ENCODE measurements at regions not wholly inside any gene's neighbourhood (a gene's known extent, or its start where the extent isn't known, plus 50 kb on each side); places are given as distances from the start of the nearest gene placed in this dataset.

DNA sequence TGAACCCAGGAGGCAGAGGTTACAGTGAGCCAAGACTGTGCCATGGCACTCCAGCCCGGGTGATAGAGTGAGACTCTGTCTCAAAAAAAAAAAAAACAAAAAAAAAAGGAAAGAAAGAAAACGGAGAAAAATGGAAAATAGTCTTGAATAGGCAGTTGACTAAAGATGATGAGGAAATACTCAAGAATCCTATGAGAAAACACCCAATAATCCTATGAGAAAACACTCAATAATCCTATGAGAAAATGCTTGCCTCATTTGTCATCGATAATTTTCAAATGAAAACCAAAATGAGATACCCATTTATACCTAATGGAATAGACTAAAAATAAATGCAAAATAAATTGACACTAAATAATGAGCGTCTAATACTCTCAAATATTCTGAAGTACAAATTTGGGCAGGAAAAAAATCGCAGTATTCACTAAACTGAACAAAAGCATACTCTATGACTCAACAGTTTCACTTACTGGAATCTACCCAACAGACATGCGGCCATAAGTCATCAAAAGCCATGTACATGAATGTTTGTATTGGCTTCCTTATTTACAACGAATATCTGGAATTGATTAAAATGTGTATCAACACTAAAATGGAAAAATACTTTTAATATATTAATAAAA lies 733.9 kb upstream of the CHRM3 start:
- Mint-ChIP-seq H3K36me3 (ENCODE audit: low read depth) (no peaks in the 10 kb centered on the region), H3K27ac (no peak overlapping the region), H3K27me3 (no peaks in the 10 kb centered on the region), H3K4me3 (no peak overlapping the region), H3K4me1 (no peaks in the 10 kb centered on the region), H3K9me3 (ENCODE audit: low read depth) (peaks cover 1% of the 10 kb centered on the region)
- ATAC-seq = no peak
- ChIA-PET POLR2A (no interaction called here), CTCF (interaction anchor here (0.5 kb wide), 1 partner anchor 1460 kb away, joined by 3 read pairs; no protein-coding TSS in a partner anchor)
- intact Hi-C loops (cut with DNase I, micrococcal nuclease) = no loop called here
- no peak for DNase-seq

DNA sequence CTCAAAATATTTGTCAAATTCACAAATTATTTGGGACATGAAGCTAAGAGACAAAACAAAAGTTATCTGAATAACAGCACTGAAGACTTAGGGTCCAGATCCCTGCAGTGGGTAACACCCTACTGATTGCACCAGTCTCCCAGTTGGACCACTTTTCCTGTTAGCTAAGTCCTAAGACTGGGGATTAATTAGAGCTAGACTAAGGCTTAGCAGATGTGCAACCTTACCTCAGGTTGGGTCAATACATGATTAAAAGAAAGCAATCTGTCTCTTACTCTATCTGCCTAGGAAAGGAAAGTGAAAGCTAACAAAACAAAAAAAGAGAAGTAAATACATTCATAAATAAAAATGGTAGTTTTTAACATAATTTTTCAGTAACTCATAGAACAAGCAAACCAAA lies 737.2 kb upstream of the CHRM3 start:
- DNase-seq (no peak), ATAC-seq (no peak)
- intact Hi-C loops (cut with DNase I, micrococcal nuclease) = no loop called here
- CTCF ChIA-PET = no interaction called here
- Mint-ChIP-seq H3K27me3 (no peaks in the 10 kb centered on the region), H3K27ac (no peak overlapping the region), H3K36me3 (ENCODE audit: low read depth) (no peaks in the 10 kb centered on the region), H3K9me3 (ENCODE audit: low read depth) (no peaks in the 10 kb centered on the region), H3K4me1 (no peaks in the 10 kb centered on the region), H3K4me3 (no peak overlapping the region)
- POLR2A ChIA-PET = no interaction called here

DNA sequence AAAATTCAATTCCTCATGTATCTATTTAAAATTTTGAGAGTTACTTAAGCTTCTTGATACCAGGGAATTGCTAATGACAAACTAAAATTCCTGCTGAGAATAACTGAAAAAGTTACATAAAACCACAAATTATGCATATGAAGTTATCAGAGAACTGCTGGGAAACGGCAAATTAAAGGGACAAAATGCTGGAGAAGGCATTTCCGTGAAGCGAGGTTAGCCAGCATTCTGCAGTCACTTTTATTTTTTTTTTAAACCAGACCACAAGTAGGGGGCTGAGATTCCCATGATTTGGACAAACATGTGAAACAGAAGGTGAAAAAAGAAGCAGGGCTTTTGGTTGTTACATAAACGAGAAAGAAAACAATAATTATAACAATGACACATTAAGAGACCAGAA lies 737.6 kb upstream of the CHRM3 start:
- Mint-ChIP-seq H3K4me1 (no peaks in the 10 kb centered on the region), H3K36me3 (ENCODE audit: low read depth) (no peaks in the 10 kb centered on the region), H3K4me3 (no peak overlapping the region), H3K9me3 (ENCODE audit: low read depth) (no peaks in the 10 kb centered on the region), H3K27me3 (no peaks in the 10 kb centered on the region), H3K27ac (no peak overlapping the region)
- intact Hi-C loops (cut with DNase I, micrococcal nuclease) = no loop called here
- ChIA-PET CTCF (no interaction called here), POLR2A (no interaction called here)
- no peak for DNase-seq
- no peak for ATAC-seq

DNA sequence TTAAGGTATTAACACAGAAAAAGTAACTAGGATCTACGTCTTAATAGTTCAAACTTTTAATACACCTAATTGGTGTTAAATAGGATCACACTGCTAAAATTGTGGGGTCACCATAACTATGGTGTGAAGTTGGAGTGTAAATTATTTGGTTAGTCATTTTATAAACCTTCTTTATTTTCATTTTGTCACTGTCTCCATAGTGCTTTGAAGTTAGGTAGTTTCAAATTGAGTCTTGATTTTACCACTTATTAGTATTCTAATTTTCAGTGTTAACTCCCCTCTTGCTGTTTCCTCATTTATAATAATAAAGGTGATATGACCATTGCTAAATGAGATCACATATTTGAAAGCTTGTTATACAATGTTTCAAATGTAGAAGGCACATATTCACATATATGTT lies 738.1 kb upstream of the CHRM3 start:
- Mint-ChIP-seq H3K9me3 (ENCODE audit: low read depth) (no peaks in the 10 kb centered on the region), H3K27ac (no peak overlapping the region)

DNA sequence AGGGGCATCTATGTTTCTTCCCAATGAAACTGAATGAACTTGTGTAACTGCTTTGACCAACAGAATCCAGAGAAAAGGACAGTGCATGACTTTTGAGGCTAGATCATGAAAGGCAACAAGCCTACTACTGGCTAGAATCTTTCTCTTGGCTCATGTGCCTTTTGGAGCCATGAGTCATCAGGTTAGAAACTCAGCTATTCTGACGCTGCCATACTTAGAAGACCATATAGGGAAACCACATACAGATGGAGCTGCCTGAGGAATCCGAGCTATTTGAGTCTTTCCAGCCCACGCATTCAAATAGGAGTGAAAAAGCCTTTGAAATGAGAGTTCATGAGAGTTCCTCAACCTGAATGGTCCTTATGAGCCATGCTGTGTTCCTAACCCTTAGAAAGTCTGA lies 738.5 kb upstream of the CHRM3 start:
- H3K4me1 Mint-ChIP-seq = no peaks in the 10 kb centered on the region
- H3K27ac Mint-ChIP-seq = no peak overlapping the region
- no peak overlapping the region for H3K4me3 Mint-ChIP-seq
- intact Hi-C loops (cut with DNase I, micrococcal nuclease) = no loop called here
- ChIA-PET CTCF (no interaction called here), POLR2A (no interaction called here)
- DNase-seq (no peak), ATAC-seq (no peak)
- no peaks in the 10 kb centered on the region for H3K36me3 Mint-ChIP-seq (ENCODE audit: low read depth)
- H3K27me3 Mint-ChIP-seq = no peaks in the 10 kb centered on the region
- H3K9me3 Mint-ChIP-seq (ENCODE audit: low read depth) = no peaks in the 10 kb centered on the region

More for the DNA sequence above, 738.1 kb upstream of the CHRM3 start:
- no peaks in the 10 kb centered on the region for H3K4me1 Mint-ChIP-seq
- H3K27me3 Mint-ChIP-seq = no peaks in the 10 kb centered on the region
- intact Hi-C loops (cut with DNase I, micrococcal nuclease) = no loop called here
- ChIA-PET CTCF (no interaction called here), POLR2A (no interaction called here)
- DNase-seq (no peak), ATAC-seq (no peak)
- no peaks in the 10 kb centered on the region for H3K36me3 Mint-ChIP-seq (ENCODE audit: low read depth)
- no peak overlapping the region for H3K4me3 Mint-ChIP-seq

DNA sequence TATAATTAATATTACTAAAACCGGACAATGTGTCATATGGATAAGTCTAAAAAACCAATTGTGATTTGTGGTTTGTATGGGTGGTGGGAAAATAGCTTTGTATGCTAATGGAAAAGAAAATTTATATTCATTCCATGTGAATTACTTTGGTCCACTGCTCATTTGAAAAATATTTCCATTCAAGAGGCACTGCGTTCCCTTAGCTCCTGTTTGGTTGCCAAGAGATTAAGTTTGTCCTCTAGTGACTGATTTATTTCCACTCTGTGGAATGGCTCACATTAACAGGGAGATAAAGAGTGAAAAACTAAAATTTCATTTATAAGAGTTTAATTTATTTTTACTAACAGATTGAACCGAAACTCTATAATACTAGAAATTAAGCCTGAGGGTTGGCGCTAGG lies 744.1 kb upstream of the CHRM3 start:
- H3K9me3 Mint-ChIP-seq (ENCODE audit: low read depth) = no peaks in the 10 kb centered on the region
- no peaks in the 10 kb centered on the region for H3K36me3 Mint-ChIP-seq (ENCODE audit: low read depth)
- H3K27ac Mint-ChIP-seq = no peak overlapping the region
- DNase-seq (no peak), ATAC-seq (peak; percentile 42)
- ChIA-PET POLR2A (no interaction called here), CTCF (no interaction called here)
- H3K27me3 Mint-ChIP-seq = no peaks in the 10 kb centered on the region
- intact Hi-C loops (cut with DNase I, micrococcal nuclease) = no loop called here
- H3K4me3 Mint-ChIP-seq = no peak overlapping the region
- H3K4me1 Mint-ChIP-seq = no peaks in the 10 kb centered on the region

DNA sequence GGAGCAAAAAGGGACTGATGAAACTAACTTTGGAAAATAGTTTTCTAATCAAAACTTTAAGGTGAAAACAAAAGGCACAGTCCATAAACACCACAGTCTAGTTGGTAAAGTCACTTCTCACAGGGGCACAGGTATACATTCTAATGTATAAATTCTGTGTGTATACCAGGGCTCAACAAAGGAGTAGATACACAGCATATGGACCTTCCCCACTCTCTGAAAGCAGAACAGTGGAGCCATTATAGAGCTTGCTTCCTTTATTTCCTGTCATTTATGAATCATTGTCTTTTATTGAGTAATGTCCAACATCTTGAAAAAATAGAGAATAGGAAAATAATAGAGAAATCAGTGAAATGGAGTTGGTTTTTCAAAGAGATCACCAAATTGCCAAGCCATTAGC lies 746.5 kb upstream of the CHRM3 start:
- DNase-seq = no peak
- no peaks in the 10 kb centered on the region for H3K36me3 Mint-ChIP-seq (ENCODE audit: low read depth)
- no peak overlapping the region for H3K4me3 Mint-ChIP-seq
- no peaks in the 10 kb centered on the region for H3K27me3 Mint-ChIP-seq
- CTCF ChIA-PET = no interaction called here
- POLR2A ChIA-PET = no interaction called here
- no peaks in the 10 kb centered on the region for H3K4me1 Mint-ChIP-seq
- intact Hi-C loops (cut with DNase I, micrococcal nuclease) = loop anchor here in 1 of 2 experiments (10.0 kb wide), 1 partner anchor 765 kb away; no protein-coding TSS in a partner anchor
- no peak for ATAC-seq
- no peak overlapping the region for H3K27ac Mint-ChIP-seq
- H3K9me3 Mint-ChIP-seq (ENCODE audit: low read depth) = no peaks in the 10 kb centered on the region

DNA sequence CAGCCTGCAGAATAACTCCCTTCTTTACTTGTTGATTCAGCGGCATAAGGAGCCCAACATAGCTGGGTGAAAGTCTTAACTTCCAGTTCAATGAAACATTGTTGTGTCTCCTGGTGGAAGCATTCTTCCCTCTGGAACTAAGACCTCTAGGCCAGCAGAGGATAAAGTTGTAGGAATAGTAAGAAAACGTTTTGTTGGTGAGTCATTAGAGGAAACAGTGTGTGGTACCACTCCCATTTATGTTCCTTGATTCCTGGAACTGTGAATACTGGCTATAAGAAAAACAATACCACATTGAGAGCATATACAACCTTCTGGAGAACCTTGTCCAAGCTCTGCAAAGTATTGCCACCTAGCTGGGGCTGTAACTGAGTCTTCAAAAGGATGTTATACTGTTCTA lies 737.4 kb upstream of the ZP4 start:
- Mint-ChIP-seq H3K36me3 (ENCODE audit: low read depth) (no peaks in the 10 kb centered on the region), H3K27me3 (no peaks in the 10 kb centered on the region), H3K4me3 (no peak overlapping the region), H3K27ac (no peak overlapping the region), H3K4me1 (no peaks in the 10 kb centered on the region), H3K9me3 (ENCODE audit: low read depth) (peaks cover 3% of the 10 kb centered on the region)
- DNase-seq = no peak
- ATAC-seq = no peak
- intact Hi-C loops (cut with DNase I, micrococcal nuclease) = no loop called here
- CTCF ChIA-PET = no interaction called here
- POLR2A ChIA-PET = no interaction called here

DNA sequence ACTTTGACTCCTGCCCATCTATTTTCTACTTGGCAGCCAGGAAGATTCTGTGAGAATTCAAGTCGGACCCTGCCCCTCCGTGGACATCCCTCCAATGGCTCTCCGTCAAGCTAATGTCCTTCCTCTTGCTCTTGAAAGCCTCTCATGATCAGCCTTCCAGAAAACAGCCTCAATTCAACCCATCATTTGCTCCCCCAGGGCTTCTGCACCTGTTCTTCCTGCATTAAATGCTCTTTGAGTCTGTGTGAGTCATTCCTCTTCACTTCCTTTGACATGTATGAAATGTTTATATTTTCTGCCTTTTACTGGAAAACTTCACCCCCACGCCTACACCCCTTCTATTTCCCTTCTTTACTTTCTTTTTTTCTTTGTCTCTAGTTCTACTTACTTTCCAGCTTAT lies 734.1 kb upstream of the ZP4 start:
- intact Hi-C loops (cut with DNase I, micrococcal nuclease) = no loop called here
- peaks cover 2% of the 10 kb centered on the region for H3K9me3 Mint-ChIP-seq (ENCODE audit: low read depth)
- H3K27ac Mint-ChIP-seq = no peak overlapping the region
- H3K27me3 Mint-ChIP-seq = no peaks in the 10 kb centered on the region
- POLR2A ChIA-PET = no interaction called here
- ATAC-seq (no peak), DNase-seq (no peak)
- no peaks in the 10 kb centered on the region for H3K36me3 Mint-ChIP-seq (ENCODE audit: low read depth)
- H3K4me1 Mint-ChIP-seq = no peaks in the 10 kb centered on the region
- CTCF ChIA-PET = no interaction called here
- H3K4me3 Mint-ChIP-seq = no peak overlapping the region

DNA sequence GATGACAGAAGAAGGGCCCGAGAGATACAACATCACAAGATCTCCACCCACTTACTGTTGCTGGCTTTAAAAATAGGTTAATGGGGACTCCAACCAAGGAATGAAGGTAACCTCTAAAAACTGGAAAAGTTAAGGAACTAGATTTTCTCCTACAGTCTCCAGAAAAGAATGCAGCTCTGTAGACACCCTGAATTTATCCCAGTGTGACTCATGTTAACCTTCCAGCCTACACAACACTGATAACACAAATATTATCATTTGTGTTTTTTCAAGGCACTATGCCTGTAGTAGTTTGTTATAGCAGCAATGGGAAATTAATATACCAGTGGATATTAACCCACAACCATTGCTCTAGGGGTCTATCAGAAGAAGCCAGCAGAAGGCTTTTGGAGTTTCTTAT lies 730.7 kb upstream of the ZP4 start:
- DNase-seq (no peak), ATAC-seq (no peak)
- H3K4me1 Mint-ChIP-seq = no peaks in the 10 kb centered on the region
- peaks cover 2% of the 10 kb centered on the region for H3K9me3 Mint-ChIP-seq (ENCODE audit: low read depth)
- no peaks in the 10 kb centered on the region for H3K27me3 Mint-ChIP-seq
- ChIA-PET POLR2A (no interaction called here), CTCF (no interaction called here)
- no peaks in the 10 kb centered on the region for H3K36me3 Mint-ChIP-seq (ENCODE audit: low read depth)
- no peak overlapping the region for H3K27ac Mint-ChIP-seq
- intact Hi-C loops (cut with DNase I, micrococcal nuclease) = no loop called here
- H3K4me3 Mint-ChIP-seq = no peak overlapping the region

DNA sequence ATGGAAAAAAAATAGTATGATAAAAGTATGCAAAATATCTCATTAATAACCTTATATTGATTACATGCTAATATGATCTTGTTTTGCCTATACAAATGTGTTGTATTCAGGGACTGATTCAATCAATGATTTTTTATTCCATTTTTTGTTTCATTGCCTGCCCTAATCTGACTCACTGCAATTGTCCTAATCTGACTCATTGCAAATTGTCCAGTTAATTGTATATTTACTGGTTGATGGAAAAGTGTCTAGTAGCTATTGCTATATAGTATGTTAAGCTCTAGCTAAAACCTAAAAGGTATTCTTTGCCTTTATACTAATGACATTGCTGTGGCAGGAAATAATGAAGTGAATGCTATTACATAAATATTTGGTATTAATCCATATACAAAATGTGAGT lies 728.9 kb upstream of the ZP4 start:
- H3K36me3 Mint-ChIP-seq (ENCODE audit: low read depth) = no peaks in the 10 kb centered on the region
- CTCF ChIA-PET = no interaction called here
- H3K27ac Mint-ChIP-seq = no peak overlapping the region
- POLR2A ChIA-PET = no interaction called here
- intact Hi-C loops (cut with DNase I, micrococcal nuclease) = no loop called here
- DNase-seq = no peak
- H3K4me1 Mint-ChIP-seq = no peaks in the 10 kb centered on the region
- no peak overlapping the region for H3K4me3 Mint-ChIP-seq
- no peaks in the 10 kb centered on the region for H3K27me3 Mint-ChIP-seq
- H3K9me3 Mint-ChIP-seq (ENCODE audit: low read depth) = peaks cover 2% of the 10 kb centered on the region
- ATAC-seq = no peak

DNA sequence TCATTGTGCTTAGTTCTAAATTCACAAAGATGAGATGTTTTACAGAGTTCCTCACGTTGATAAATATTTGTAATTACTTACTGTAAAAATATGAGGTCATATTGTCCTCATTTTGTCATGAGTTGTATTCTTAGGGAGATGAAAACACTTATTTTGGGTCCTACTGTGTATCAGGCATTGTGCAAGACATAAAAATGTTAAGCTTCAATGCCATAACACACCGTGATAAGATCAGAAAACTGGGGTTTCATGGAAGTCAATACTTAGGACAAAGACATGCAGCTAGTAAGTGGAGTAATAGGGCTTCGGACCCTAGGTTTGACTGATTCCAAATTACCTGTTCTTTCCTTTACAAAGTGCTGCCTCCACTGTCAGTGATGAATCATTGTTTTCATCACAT lies 720.7 kb upstream of the ZP4 start:
- H3K4me1 Mint-ChIP-seq = no peaks in the 10 kb centered on the region
- H3K9me3 Mint-ChIP-seq (ENCODE audit: low read depth) = peaks cover 2% of the 10 kb centered on the region
- ChIA-PET CTCF (no interaction called here), POLR2A (no interaction called here)
- DNase-seq (no peak), ATAC-seq (no peak)
- no peaks in the 10 kb centered on the region for H3K27me3 Mint-ChIP-seq
- no peaks in the 10 kb centered on the region for H3K36me3 Mint-ChIP-seq (ENCODE audit: low read depth)
- H3K27ac Mint-ChIP-seq = no peak overlapping the region
- H3K4me3 Mint-ChIP-seq = no peak overlapping the region
- intact Hi-C loops (cut with DNase I, micrococcal nuclease) = no loop called here

DNA sequence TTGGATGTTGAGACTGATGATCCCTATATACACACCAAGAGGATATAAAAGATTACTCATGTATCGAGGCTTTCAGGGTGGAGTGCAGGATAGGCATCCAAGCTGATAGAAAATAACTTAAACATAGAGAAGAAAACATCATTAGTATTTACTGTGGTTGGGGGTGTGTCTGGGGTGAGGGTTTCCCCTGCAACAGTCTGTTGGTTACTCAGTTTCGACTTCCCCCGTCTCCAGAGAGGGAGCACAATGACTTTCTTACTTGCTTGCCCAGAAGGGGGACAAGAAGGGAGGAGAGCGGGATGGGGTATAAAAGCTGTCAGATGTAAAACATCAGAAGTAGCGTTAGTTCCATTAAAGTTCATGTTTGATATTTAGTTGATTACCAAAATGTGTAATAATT lies 717.4 kb upstream of the ZP4 start:
- ChIA-PET POLR2A (no interaction called here), CTCF (no interaction called here)
- Mint-ChIP-seq H3K4me3 (no peak overlapping the region), H3K27ac (no peak overlapping the region), H3K4me1 (no peaks in the 10 kb centered on the region), H3K27me3 (no peaks in the 10 kb centered on the region), H3K9me3 (ENCODE audit: low read depth) (peaks cover 2% of the 10 kb centered on the region), H3K36me3 (ENCODE audit: low read depth) (no peaks in the 10 kb centered on the region)
- intact Hi-C loops (cut with DNase I, micrococcal nuclease) = no loop called here
- DNase-seq = no peak
- ATAC-seq = no peak
